Hepatocyte (in vitro differentiated cells): ENCODE measurements at regions not wholly inside any gene's neighbourhood (a gene's known extent, or its start where the extent isn't known, plus 50 kb on each side); places are given as distances from the start of the nearest gene placed in this dataset.

Source experiments
- DNase-seq: peaks from one replicate; pipeline ENCODE4 v3.0.0-alpha.2; 2016; ENCODE audit warnings: low spot score
- H2AFZ ChIP-seq: fragments of 200-600 bp; sonication (generic); 2 replicates; pipeline ENCODE4 v1.6.0; 2016; ENCODE audit warnings: antibody characterized with exemption, mild to moderate bottlenecking
- H3K27ac ChIP-seq: fragments of 200-600 bp; sonication (generic); 2 replicates; pipeline ENCODE4 v1.5.1; 2016; ENCODE audit warnings: mild to moderate bottlenecking
- H3K27me3 ChIP-seq: fragments of 200-600 bp; sonication (generic); 2 replicates; pipeline ENCODE4 v1.6.1; 2016
- H3K36me3 ChIP-seq: fragments of 200-600 bp; sonication (generic); replicated peaks from 2 replicates; pipeline ENCODE4 v1.5.1; 2016; ENCODE audit warnings: low read depth; ENCODE audit not compliant: insufficient read depth
- H3K4me1 ChIP-seq: fragments of 200-600 bp; sonication (generic); 2 replicates; pipeline ENCODE4 v1.5.1; 2016; ENCODE audit warnings: mild to moderate bottlenecking, moderate library complexity; ENCODE audit not compliant: insufficient read depth
- H3K4me2 ChIP-seq: fragments of 200-600 bp; sonication (generic); 2 replicates; pipeline ENCODE4 v1.6.0; 2016
- H3K4me3 ChIP-seq: fragments of 200-600 bp; sonication (generic); 2 replicates; pipeline ENCODE4 v1.5.1; 2016; ENCODE audit warnings: mild to moderate bottlenecking
- H3K79me2 ChIP-seq: fragments of 200-600 bp; sonication (generic); 2 replicates; pipeline ENCODE4 v1.6.0; 2017; ENCODE audit warnings: mild to moderate bottlenecking
- H3K9me2 ChIP-seq: fragments of 200-600 bp; sonication (generic); replicated peaks from 2 replicates; pipeline ENCODE4 v1.6.0; 2017; ENCODE audit warnings: mild to moderate bottlenecking; ENCODE audit not compliant: insufficient read depth
- H3K9me3 ChIP-seq: fragments of 200-600 bp; sonication (generic); 2 replicates; pipeline ENCODE4 v1.5.1; 2016; ENCODE audit warnings: low read depth, mild to moderate bottlenecking
- H4K20me1 ChIP-seq: fragments of 200-600 bp; sonication (generic); 2 replicates; pipeline ENCODE4 v1.6.0; 2016; ENCODE audit warnings: mild to moderate bottlenecking; ENCODE audit not compliant: insufficient read depth, poor library complexity, severe bottlenecking
- EZH2 ChIP-seq: fragments of 200-600 bp; sonication (generic); IDR thresholded peaks from 2 replicates; pipeline ENCODE4 v1.6.1; 2016; ENCODE audit warnings: antibody characterized with exemption, mild to moderate bottlenecking, borderline replicate concordance
- EZH2phosphoT487 ChIP-seq: fragments of 200-600 bp; sonication (generic); IDR thresholded peaks from one replicate; pipeline ENCODE4 v1.6.1; 2018; ENCODE audit warnings: antibody characterized with exemption, mild to moderate bottlenecking, low read depth, moderate library complexity; ENCODE audit not compliant: unreplicated experiment, severe bottlenecking
- WGBS: methylation state at CpG from one replicate; pipeline ENCODE4 v1.1.6; 2016; ENCODE audit warnings: low lambda C conversion rate; ENCODE audit errors: missing lambda C conversion rate; 5-methylcytosine and 5-hydroxymethylcytosine counted together
- TF ChIP-seq, protein P1 (sequence below): fragments of 200-600 bp; sonication (generic); IDR thresholded peaks from 2 replicates; pipeline ENCODE4 v1.5.1; 2016; ENCODE audit warnings: antibody characterized with exemption, mild to moderate bottlenecking; ENCODE audit not compliant: poor library complexity

DNA sequence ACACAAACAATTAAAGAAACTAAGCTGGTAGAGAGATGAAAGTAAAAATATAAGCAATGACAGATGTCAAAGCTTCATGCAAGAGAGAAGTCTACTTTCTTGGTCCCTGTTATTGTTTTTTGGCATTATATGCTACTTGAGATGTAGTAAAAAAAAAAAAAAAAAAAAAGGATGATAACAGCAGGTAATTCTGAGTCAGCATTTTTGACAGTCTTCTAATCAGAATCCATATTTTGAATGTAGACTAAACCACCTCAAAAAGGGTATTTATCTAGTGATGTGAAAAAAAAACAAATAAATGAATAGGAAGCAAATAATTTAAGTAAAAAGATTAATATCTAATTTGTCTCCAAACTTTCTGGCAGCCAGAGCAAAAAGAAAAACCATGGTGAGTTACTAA is 422.2 kb upstream of the CPEB2 start:
- Histone ChIP-seq H3K9me3 (no peaks in the 10 kb centered on the region), H4K20me1 (no peaks in the 10 kb centered on the region), H3K4me2 (no peak overlapping the region), H3K9me2 (no peaks in the 10 kb centered on the region), H3K27me3 (no peaks in the 10 kb centered on the region), H3K4me3 (no peak overlapping the region), H3K27ac (no peak overlapping the region), H3K36me3 (no peaks in the 10 kb centered on the region), H3K4me1 (no peaks in the 10 kb centered on the region), H3K79me2 (no peaks in the 10 kb centered on the region), H2AFZ (no peak overlapping the region)
- TF ChIP-seq EZH2 (no peak), EZH2phosphoT487 (no peak)
- TF ChIP-seq, protein P1, sequence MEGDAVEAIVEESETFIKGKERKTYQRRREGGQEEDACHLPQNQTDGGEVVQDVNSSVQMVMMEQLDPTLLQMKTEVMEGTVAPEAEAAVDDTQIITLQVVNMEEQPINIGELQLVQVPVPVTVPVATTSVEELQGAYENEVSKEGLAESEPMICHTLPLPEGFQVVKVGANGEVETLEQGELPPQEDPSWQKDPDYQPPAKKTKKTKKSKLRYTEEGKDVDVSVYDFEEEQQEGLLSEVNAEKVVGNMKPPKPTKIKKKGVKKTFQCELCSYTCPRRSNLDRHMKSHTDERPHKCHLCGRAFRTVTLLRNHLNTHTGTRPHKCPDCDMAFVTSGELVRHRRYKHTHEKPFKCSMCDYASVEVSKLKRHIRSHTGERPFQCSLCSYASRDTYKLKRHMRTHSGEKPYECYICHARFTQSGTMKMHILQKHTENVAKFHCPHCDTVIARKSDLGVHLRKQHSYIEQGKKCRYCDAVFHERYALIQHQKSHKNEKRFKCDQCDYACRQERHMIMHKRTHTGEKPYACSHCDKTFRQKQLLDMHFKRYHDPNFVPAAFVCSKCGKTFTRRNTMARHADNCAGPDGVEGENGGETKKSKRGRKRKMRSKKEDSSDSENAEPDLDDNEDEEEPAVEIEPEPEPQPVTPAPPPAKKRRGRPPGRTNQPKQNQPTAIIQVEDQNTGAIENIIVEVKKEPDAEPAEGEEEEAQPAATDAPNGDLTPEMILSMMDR = no peak
- DNase-seq = no peak

DNA sequence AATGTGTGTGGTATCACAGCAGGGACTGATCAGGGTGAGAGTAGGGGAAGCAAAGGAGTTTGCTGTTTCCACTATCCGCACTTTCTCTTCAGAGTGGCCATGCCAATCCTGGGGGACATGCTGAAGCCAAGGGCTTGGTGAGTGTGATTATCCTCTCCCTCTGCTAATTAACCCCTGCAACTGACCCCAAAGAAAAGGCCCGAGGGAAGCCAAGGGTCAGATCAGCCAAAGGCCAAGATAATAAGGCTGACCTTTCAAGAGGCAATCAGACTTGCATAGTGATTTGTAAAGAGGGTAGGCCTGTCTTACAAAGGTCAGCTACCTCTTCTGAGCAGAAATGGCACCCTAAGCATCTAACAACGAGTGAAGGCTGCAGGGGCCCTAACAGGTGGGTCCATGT is 420.5 kb upstream of the CPEB2 start:
- Histone ChIP-seq H3K4me3 (no peak overlapping the region), H3K36me3 (no peaks in the 10 kb centered on the region), H4K20me1 (no peaks in the 10 kb centered on the region), H3K4me2 (no peak overlapping the region), H3K9me2 (no peaks in the 10 kb centered on the region), H3K27me3 (no peaks in the 10 kb centered on the region), H3K9me3 (no peaks in the 10 kb centered on the region), H2AFZ (no peak overlapping the region), H3K27ac (no peak overlapping the region), H3K79me2 (no peaks in the 10 kb centered on the region), H3K4me1 (no peaks in the 10 kb centered on the region)
- TF ChIP-seq EZH2phosphoT487 (no peak), EZH2 (no peak)
- TF ChIP-seq, protein P1 = no peak
- DNase-seq = no peak
- 34% methylated on average over 3 of the region's 3 CpGs for WGBS

DNA sequence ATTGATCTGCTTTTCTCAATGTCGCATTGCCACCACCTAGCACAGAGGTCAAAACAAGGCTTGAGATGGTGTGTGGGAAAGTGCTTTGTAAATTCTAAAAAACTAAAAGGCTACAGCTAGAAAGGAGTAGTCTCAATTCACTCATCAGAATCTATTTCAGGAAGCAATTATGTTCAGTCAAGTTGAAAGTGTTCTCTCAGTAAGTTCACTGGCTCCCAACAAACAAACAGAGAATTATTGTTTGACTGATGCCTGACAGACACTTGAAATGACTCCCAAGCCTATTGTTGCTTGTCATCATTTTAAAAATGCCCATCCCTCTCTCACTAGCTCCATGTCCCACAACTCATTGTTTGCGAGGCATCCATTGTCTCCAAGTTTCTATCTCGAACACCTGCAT is 419.6 kb upstream of the CPEB2 start:
- H2AFZ ChIP-seq = no peak overlapping the region
- 96% methylated on average over 3 of the region's 3 CpGs for WGBS
- no peak overlapping the region for H3K27ac ChIP-seq
- H3K36me3 ChIP-seq = no peaks in the 10 kb centered on the region
- no peak overlapping the region for H3K4me3 ChIP-seq
- H3K27me3 ChIP-seq = no peaks in the 10 kb centered on the region
- H3K4me1 ChIP-seq = no peaks in the 10 kb centered on the region
- DNase-seq = no peak
- H3K9me3 ChIP-seq = no peaks in the 10 kb centered on the region
- no peaks in the 10 kb centered on the region for H3K79me2 ChIP-seq
- no peaks in the 10 kb centered on the region for H3K9me2 ChIP-seq
- no peak for TF ChIP-seq EZH2phosphoT487
- H3K4me2 ChIP-seq = no peak overlapping the region
- no peaks in the 10 kb centered on the region for H4K20me1 ChIP-seq

DNA sequence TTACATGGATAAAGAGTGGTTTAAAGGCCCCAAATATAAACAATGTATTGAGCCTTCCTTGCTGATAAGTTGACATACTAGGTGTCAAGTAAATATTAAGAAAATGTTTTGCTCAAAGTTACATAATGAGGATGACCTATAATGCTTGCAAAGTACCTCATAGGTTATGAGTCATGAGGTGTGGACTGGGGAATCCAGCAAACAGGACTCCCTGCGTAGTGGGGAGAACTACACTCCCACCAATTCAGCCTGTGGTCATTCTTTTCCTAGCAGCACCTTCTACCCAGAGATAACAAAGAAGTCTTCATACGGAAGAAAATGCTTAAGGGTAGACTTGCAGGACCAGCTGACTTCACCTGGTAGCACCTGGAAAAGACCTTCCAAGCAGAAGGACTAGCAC is 418.9 kb upstream of the CPEB2 start:
- DNase-seq = peak; percentile 7

More for the DNA sequence above, 418.9 kb upstream of the CPEB2 start:
- H4K20me1 ChIP-seq = no peaks in the 10 kb centered on the region
- H3K4me2 ChIP-seq = no peak overlapping the region
- H3K4me1 ChIP-seq = no peaks in the 10 kb centered on the region
- no peaks in the 10 kb centered on the region for H3K36me3 ChIP-seq
- TF ChIP-seq EZH2 (no peak), EZH2phosphoT487 (no peak)
- TF ChIP-seq, protein P1 = no peak
- WGBS = 63% methylated on average over 2 of the region's 2 CpGs
- no peaks in the 10 kb centered on the region for H3K9me2 ChIP-seq
- no peak overlapping the region for H2AFZ ChIP-seq
- no peak overlapping the region for H3K27ac ChIP-seq
- no peak overlapping the region for H3K4me3 ChIP-seq
- H3K27me3 ChIP-seq = no peaks in the 10 kb centered on the region
- no peaks in the 10 kb centered on the region for H3K9me3 ChIP-seq
- no peaks in the 10 kb centered on the region for H3K79me2 ChIP-seq
